GM12801 (cell line): ENCODE measurements at regions not wholly inside any gene's neighbourhood (a gene's known extent, or its start where the extent isn't known, plus 50 kb on each side); places are given as distances from the start of the nearest gene placed in this dataset.

ENCODE experiments used
- TF ChIP-seq, protein P1 (sequence below): IDR thresholded peaks from one replicate; pipeline ENCODE4 v1.5.1; 2011; ENCODE audit warnings: control low read depth; ENCODE audit not compliant: insufficient read length; ENCODE audit errors: extremely low read depth

DNA sequence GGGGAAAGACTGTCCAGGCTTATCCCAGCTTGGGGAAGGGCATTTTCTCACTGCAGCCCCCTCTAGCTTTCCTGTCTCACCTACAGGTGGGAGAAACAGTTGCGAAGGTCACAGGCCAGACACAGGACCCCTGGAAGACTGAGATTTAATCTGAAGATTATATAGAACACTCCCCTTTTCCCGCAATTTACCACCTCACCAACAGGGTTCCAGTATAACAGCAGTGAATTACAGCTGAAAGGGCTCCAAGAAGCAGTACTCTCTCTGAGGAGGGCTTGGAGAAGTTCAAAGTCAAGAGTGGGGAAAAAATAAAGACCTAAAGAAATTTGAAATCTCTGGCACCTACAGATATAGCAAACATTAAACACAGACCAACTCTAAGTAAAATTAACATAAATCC lies 111.9 kb downstream of the ANKRD60 start:
- TF ChIP-seq, protein P1, sequence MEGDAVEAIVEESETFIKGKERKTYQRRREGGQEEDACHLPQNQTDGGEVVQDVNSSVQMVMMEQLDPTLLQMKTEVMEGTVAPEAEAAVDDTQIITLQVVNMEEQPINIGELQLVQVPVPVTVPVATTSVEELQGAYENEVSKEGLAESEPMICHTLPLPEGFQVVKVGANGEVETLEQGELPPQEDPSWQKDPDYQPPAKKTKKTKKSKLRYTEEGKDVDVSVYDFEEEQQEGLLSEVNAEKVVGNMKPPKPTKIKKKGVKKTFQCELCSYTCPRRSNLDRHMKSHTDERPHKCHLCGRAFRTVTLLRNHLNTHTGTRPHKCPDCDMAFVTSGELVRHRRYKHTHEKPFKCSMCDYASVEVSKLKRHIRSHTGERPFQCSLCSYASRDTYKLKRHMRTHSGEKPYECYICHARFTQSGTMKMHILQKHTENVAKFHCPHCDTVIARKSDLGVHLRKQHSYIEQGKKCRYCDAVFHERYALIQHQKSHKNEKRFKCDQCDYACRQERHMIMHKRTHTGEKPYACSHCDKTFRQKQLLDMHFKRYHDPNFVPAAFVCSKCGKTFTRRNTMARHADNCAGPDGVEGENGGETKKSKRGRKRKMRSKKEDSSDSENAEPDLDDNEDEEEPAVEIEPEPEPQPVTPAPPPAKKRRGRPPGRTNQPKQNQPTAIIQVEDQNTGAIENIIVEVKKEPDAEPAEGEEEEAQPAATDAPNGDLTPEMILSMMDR: no peak

DNA sequence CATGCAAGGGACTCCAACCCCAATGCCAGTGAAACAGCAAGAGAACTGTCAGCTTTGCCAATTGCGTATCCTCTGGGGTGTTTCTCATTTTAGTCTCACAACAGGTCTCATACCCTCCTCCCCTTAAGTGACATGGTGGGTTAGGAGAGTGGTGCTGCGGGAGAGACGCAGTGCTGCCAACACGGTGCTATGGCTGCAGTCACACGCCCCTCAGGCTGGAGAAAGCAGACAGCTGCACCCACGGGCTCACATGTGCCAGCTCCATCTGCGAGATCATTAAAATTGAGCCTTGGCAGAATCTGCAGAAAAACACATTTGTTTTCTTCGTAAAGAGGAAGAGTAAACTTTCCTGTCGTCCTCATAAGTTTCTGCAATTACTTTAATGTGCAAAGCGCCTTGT lies 114.7 kb downstream of the ANKRD60 start:
- TF ChIP-seq, protein P1: no peak

DNA sequence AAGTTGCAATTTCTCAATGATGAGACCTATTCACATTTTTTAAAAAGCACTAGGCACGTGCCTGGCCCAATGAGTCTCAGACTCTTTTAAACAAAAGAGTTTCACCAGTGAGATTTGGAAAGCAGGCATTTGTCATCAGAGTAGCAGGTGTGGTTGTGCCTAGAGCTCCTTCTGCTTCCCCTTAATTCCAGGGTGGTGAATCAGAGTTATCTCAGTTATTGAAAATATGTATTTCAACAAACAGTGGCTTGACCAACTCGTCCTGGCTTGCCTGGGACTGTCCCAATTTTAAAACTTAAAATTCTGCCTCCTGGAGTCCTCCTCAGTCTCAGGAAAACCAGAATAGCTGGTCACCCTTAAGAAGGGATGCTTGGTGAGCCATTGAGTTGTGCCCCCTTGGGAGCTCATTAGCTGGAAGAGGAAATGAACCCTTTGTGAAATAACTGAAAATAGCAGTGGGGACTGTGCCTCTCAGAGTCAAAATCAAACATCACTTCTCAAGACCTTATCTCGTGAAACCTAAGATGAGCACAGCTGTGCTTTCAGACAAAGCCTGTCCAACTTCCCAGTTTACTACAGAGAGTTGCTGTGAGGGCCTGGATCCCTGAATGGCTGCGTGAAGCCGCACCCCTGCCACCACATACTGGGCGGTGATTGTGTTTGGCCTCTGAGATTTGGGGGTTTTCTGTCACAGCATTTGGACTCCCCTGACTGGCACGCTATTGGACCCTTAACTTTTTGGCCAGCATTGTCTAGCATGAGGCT lies 116.3 kb downstream of the ANKRD60 start:
- TF ChIP-seq, protein P1: no peak

DNA sequence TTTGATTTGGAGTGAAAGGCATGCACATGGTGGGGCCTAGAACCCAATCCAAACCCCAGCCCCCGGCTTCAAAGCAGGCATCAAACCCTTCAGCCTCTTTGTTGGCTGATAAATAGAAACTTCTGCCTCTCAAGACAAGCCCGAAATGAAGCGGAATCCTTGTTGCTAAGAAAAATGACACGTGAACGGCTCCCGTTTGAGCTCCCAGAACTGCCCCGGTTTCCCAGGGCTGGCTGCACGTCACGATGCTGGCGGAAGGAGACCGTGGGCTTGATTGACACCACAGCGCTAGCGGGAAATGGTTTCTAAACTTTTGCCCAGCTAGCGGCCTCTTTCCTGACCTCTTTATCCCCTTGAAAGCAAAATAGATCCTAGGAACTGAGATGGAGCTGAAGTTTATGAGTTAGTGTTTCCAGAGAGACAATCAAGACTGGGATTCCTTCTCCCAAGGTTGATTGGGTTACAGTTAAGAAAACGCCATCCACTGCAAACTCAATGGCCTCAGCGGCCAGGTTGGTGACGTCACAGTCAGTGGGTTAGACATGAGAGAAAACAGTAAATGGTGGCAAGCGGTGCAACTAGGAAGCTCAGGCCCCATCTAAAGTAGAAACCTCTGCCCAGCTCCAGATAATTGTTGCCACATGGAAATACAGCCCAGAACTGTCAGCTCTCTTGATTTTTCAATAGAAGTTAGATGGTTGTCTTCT lies 117.0 kb downstream of the ANKRD60 start:
- TF ChIP-seq, protein P1: no peak

DNA sequence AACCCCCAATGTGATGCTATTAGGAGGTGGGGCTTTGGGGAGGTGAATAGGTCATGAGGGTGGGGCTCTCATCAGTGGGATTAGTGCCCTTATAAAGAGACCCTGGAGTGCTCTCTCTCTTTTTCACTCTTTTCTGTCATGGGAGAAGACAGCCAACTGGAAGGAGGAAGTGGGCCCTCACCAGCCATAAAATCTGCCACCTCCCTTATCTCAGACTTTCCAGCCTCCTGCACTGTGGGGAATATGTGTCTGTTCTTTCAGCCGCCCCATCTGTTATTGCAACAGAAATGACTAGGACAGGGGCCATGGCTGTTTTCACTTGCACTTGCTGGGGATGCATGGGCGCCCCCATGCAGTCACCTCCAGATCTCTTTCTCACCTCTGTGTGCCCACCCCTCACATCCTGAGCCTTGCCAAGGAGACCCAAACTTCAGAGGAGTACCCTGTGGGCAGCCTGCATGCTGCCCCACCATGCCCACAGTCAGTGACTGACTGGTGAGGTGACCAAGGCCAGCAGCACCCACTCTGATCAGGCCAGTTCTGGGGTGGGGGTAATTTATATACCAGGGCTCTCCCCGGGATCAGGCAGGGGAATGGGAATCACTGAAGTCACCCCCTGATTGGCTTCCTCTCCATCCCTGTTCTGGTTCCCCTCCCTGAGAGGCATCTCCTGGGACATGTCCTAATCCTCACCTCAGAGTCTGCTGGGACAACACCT lies 118.4 kb downstream of the ANKRD60 start:
- TF ChIP-seq, protein P1: no peak

DNA sequence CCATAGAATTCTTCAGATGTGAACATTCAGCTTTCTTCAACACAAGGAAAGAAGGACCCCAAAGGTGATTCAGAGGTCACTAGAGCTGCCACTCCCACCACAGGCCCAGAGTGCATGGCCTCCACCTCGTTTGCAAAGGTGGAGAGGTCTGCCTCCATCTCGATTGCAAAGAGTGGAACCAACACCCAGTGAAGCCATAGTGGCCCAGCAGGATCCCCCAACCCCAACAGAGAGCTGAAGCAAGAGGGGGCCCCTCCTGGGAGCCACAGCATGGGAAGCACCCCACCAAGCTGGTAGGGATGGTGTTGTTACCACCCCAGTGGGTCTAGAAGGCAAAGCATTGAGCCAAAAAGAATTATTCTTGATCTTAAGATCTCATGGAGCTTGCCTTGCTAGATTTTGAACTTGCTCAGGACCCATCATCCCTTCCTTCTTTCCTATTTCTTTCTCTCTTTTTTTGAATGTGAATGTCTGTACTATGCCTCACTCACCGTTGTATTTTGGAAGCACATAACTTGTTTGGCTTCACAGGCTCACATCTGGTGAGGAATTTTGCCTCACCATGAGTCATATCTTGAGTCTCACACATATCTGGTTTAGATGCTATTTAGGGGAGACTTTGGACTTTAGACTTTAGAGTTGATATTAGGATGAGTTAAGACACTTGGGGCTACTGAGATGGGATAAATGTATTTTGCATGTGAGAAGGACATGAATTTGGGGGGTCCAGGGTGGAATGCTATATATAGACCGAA lies 119.2 kb downstream of the ANKRD60 start:
- TF ChIP-seq, protein P1: no peak

DNA sequence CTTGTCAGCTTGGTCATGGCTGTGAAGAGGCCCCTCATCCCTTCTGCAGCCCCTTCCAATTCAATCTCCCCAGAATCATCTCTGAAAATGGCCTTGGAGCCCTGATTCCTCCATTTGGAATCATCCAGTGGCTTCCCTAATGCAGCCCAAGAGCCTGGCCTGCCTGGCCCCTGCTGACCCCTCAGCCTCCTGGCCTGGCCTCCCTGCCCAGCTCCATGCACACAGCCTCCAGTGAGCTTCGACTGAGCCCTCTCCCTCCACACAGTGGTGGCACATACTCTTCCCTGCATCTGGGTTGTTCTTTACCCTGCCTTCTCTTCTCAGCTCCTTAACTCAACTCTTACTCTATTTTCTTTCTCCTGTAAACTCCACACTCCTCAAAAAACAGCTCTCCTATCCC lies 120.9 kb downstream of the ANKRD60 start:
- TF ChIP-seq, protein P1: no peak
